WTC11 (cell line): ENCODE measurements at regions not wholly inside any gene's neighbourhood (a gene's known extent, or its start where the extent isn't known, plus 50 kb on each side); places are given as distances from the start of the nearest gene placed in this dataset.

Experiments used
- ATAC-seq: fragments of 200-7000 bp; cut with Tn5 transposase; 2 replicates; pipeline ENCODE4 v1.10.0; 2021; ENCODE audit warnings: mild to moderate bottlenecking, moderate library complexity
- CTCF ChIA-PET: fragments of 300-600 bp; sonication (Branson Sonifier 250); formaldehyde crosslinking; loops from one replicate; lab custom pipeline; 2021; ENCODE audit warnings: antibody characterized with exemption; lab: Charles Lee
- POLR2A ChIA-PET: fragments of 350-600 bp; sonication (Branson Sonifier 250); formaldehyde crosslinking; loops from one replicate; lab custom pipeline; 2021; ENCODE audit warnings: antibody characterized with exemption; lab: Charles Lee
- DNase-seq: peaks from one replicate; pipeline ENCODE4 v3.0.0; 2021; ENCODE audit warnings: low spot score
- H3K27ac Mint-ChIP-seq: 2 replicates; pipeline ENCODE4 v1.8.0; 2021; ENCODE audit warnings: mixed read lengths
- H3K27me3 Mint-ChIP-seq: 2 replicates; pipeline ENCODE4 v1.8.0; 2021; ENCODE audit warnings: low read depth, mild to moderate bottlenecking, moderate library complexity, mixed read lengths
- H3K36me3 Mint-ChIP-seq: 2 replicates; pipeline ENCODE4 v1.8.0; 2021; ENCODE audit warnings: mixed read lengths
- H3K4me1 Mint-ChIP-seq: 2 replicates; pipeline ENCODE4 v1.8.0; 2022; ENCODE audit warnings: mixed read lengths
- H3K4me3 Mint-ChIP-seq: 2 replicates; pipeline ENCODE4 v1.8.0; 2021; ENCODE audit warnings: mild to moderate bottlenecking, moderate library complexity, mixed read lengths
- H3K9me3 Mint-ChIP-seq: 2 replicates; pipeline ENCODE4 v1.8.0; 2021; ENCODE audit warnings: mixed read lengths
- ETV6 ChIP-seq: sonication (generic); formaldehyde crosslinking; IDR thresholded peaks from 2 replicates; pipeline ENCODE4 v1.8.1; 2022; ENCODE audit warnings: mild to moderate bottlenecking, missing genetic modification reagents
- GABPB1 ChIP-seq: sonication (generic); formaldehyde crosslinking; IDR thresholded peaks from 2 replicates; pipeline ENCODE4 v1.8.1; 2023; ENCODE audit warnings: mild to moderate bottlenecking, missing genetic modification reagents
- GRHL2 ChIP-seq: fragments of 250-450 bp; sonication (Bioruptor Pico); IDR thresholded peaks from 2 replicates; pipeline ENCODE4 v1.8.0; 2022; ENCODE audit warnings: mild to moderate bottlenecking, moderate library complexity; ENCODE audit not compliant: insufficient replicate concordance, severe bottlenecking
- GTF2I ChIP-seq: fragments of 250-450 bp; sonication (Bioruptor Pico); conservative IDR thresholded peaks from 2 replicates; pipeline ENCODE4 v1.4.0; 2021; ENCODE audit warnings: mild to moderate bottlenecking
- IRF2 ChIP-seq: sonication (generic); formaldehyde crosslinking; IDR thresholded peaks from 2 replicates; pipeline ENCODE4 v1.8.0; 2022; ENCODE audit warnings: low read depth, missing genetic modification reagents, borderline replicate concordance
- MYBL2 ChIP-seq: sonication (generic); formaldehyde crosslinking; IDR thresholded peaks from 2 replicates; pipeline ENCODE4 v1.8.1; 2023; ENCODE audit warnings: mild to moderate bottlenecking, moderate library complexity, missing genetic modification reagents
- NFE2L1 ChIP-seq: sonication (generic); formaldehyde crosslinking; IDR thresholded peaks from 2 replicates; pipeline ENCODE4 v1.8.1; 2023; ENCODE audit warnings: missing genetic modification reagents
- NR2C2 ChIP-seq: sonication (generic); formaldehyde crosslinking; IDR thresholded peaks from 2 replicates; pipeline ENCODE4 v1.8.0; 2022; ENCODE audit warnings: mild to moderate bottlenecking, missing genetic modification reagents
- OVOL2 ChIP-seq: fragments of 250-450 bp; sonication (Bioruptor Pico); IDR thresholded peaks from 2 replicates; pipeline ENCODE4 v1.9.0; 2021; ENCODE audit warnings: mild to moderate bottlenecking, borderline replicate concordance
- PRRX2 ChIP-seq: fragments of 250-450 bp; sonication (Bioruptor Pico); IDR thresholded peaks from 2 replicates; pipeline ENCODE4 v1.8.0; 2021; ENCODE audit warnings: mild to moderate bottlenecking
- RORB ChIP-seq: fragments of 250-450 bp; sonication (Bioruptor Pico); IDR thresholded peaks from 2 replicates; pipeline ENCODE4 v1.9.0; 2021; ENCODE audit warnings: mild to moderate bottlenecking
- SMAD4 ChIP-seq: sonication (generic); formaldehyde crosslinking; IDR thresholded peaks from 2 replicates; pipeline ENCODE4 v1.8.0; 2022; ENCODE audit warnings: mild to moderate bottlenecking, missing genetic modification reagents
- SP1 ChIP-seq: sonication (generic); formaldehyde crosslinking; conservative IDR thresholded peaks from 2 replicates; pipeline ENCODE4 v1.8.1; 2022; ENCODE audit warnings: missing genetic modification reagents
- TCF7 ChIP-seq: sonication (generic); formaldehyde crosslinking; IDR thresholded peaks from 2 replicates; pipeline ENCODE4 v1.8.0; 2022; ENCODE audit warnings: mild to moderate bottlenecking, low read depth, missing genetic modification reagents, moderate library complexity
- TEAD1 ChIP-seq: sonication (generic); formaldehyde crosslinking; IDR thresholded peaks from 2 replicates; pipeline ENCODE4 v1.8.0; 2022; ENCODE audit warnings: mild to moderate bottlenecking, missing genetic modification reagents
- TEAD4 ChIP-seq: sonication (generic); formaldehyde crosslinking; IDR thresholded peaks from 2 replicates; pipeline ENCODE4 v1.8.0; 2022; ENCODE audit warnings: mild to moderate bottlenecking, missing genetic modification reagents
- TP53 ChIP-seq: sonication (generic); formaldehyde crosslinking; IDR thresholded peaks from 2 replicates; pipeline ENCODE4 v1.8.1; 2023; ENCODE audit warnings: mild to moderate bottlenecking, missing genetic modification reagents
- ZNF138 ChIP-seq: sonication (generic); formaldehyde crosslinking; conservative IDR thresholded peaks from 2 replicates; pipeline ENCODE4 v1.8.1; 2022; ENCODE audit warnings: mild to moderate bottlenecking, moderate library complexity, missing genetic modification reagents
- ZNF219 ChIP-seq: sonication (generic); formaldehyde crosslinking; IDR thresholded peaks from 2 replicates; pipeline ENCODE4 v1.8.0; 2023; ENCODE audit warnings: missing genetic modification reagents, mild to moderate bottlenecking, borderline replicate concordance
- ZNF263 ChIP-seq: sonication (generic); formaldehyde crosslinking; IDR thresholded peaks from 2 replicates; pipeline ENCODE4 v1.8.1; 2022; ENCODE audit warnings: low read depth, mild to moderate bottlenecking, moderate library complexity, missing genetic modification reagents
- ZNF317 ChIP-seq: sonication (generic); formaldehyde crosslinking; IDR thresholded peaks from 2 replicates; pipeline ENCODE4 v1.8.1; 2023; ENCODE audit warnings: low read depth, mild to moderate bottlenecking, moderate library complexity, missing genetic modification reagents, borderline replicate concordance
- ZNF396 ChIP-seq: fragments of 250-450 bp; sonication (Bioruptor Pico); IDR thresholded peaks from 2 replicates; pipeline ENCODE4 v1.8.0; 2021; ENCODE audit warnings: mild to moderate bottlenecking, moderate library complexity, borderline replicate concordance
- TF ChIP-seq, protein P1 (sequence below): sonication (generic); formaldehyde crosslinking; IDR thresholded peaks from 2 replicates; pipeline ENCODE4 v1.8.1; 2023; ENCODE audit warnings: mild to moderate bottlenecking, missing genetic modification reagents, moderate library complexity
- TF ChIP-seq, protein P2 (sequence below): fragments of 250-450 bp; sonication (Bioruptor Pico); IDR thresholded peaks from 2 replicates; pipeline ENCODE4 v1.8.0; 2021; ENCODE audit warnings: mild to moderate bottlenecking
- TF ChIP-seq, protein P3 (sequence below): sonication (generic); formaldehyde crosslinking; IDR thresholded peaks from 2 replicates; pipeline ENCODE4 v1.8.1; 2022; ENCODE audit warnings: mild to moderate bottlenecking, moderate library complexity, missing genetic modification reagents
- TF ChIP-seq, protein P4 (sequence below): sonication (generic); formaldehyde crosslinking; IDR thresholded peaks from 2 replicates; pipeline ENCODE4 v1.8.0; 2022; ENCODE audit warnings: mild to moderate bottlenecking, missing genetic modification reagents
- TF ChIP-seq, protein P5 (sequence below): fragments of 250-450 bp; sonication (Bioruptor Pico); IDR thresholded peaks from 2 replicates; pipeline ENCODE4 v1.9.0; 2021; ENCODE audit warnings: mild to moderate bottlenecking
- TF ChIP-seq, protein P6 (sequence below): sonication (generic); formaldehyde crosslinking; IDR thresholded peaks from 2 replicates; pipeline ENCODE4 v1.8.1; 2023; ENCODE audit warnings: mild to moderate bottlenecking, missing genetic modification reagents, moderate library complexity

DNA sequence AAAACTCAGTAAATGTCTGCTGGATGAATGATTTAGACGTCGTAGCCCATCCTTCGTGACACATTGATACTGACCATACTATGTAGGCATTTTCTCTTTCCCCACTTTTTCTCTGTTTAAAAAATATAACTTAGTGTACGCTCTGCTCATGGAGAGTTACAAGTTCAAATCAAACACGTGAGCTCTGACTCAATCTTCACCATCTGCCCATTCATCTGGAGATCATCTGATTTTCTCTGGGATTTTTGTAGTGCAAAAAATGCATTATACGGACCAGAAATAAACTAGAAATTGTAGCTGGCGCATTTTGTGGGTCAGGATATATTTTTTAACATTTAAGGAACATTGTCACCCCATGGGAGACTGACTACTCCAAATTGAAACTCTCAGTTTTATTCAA is 124.7 kb upstream of the FAM9B start (continued):
- TF ChIP-seq, protein P1, sequence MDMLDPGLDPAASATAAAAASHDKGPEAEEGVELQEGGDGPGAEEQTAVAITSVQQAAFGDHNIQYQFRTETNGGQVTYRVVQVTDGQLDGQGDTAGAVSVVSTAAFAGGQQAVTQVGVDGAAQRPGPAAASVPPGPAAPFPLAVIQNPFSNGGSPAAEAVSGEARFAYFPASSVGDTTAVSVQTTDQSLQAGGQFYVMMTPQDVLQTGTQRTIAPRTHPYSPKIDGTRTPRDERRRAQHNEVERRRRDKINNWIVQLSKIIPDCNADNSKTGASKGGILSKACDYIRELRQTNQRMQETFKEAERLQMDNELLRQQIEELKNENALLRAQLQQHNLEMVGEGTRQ (CRISPR knock-in tag): no peak
- no peak for TF ChIP-seq NFE2L1
- TF ChIP-seq TEAD1: no peak
- no peak for TF ChIP-seq NR2C2 (CRISPR knock-in tag)
- TF ChIP-seq, protein P2, sequence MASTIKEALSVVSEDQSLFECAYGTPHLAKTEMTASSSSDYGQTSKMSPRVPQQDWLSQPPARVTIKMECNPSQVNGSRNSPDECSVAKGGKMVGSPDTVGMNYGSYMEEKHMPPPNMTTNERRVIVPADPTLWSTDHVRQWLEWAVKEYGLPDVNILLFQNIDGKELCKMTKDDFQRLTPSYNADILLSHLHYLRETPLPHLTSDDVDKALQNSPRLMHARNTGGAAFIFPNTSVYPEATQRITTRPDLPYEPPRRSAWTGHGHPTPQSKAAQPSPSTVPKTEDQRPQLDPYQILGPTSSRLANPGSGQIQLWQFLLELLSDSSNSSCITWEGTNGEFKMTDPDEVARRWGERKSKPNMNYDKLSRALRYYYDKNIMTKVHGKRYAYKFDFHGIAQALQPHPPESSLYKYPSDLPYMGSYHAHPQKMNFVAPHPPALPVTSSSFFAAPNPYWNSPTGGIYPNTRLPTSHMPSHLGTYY (CRISPR knock-in tag): no peak
- TF ChIP-seq, protein P3, sequence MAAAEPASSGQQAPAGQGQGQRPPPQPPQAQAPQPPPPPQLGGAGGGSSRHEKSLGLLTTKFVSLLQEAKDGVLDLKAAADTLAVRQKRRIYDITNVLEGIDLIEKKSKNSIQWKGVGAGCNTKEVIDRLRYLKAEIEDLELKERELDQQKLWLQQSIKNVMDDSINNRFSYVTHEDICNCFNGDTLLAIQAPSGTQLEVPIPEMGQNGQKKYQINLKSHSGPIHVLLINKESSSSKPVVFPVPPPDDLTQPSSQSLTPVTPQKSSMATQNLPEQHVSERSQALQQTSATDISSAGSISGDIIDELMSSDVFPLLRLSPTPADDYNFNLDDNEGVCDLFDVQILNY (CRISPR knock-in tag): no peak
- TF ChIP-seq, protein P4, sequence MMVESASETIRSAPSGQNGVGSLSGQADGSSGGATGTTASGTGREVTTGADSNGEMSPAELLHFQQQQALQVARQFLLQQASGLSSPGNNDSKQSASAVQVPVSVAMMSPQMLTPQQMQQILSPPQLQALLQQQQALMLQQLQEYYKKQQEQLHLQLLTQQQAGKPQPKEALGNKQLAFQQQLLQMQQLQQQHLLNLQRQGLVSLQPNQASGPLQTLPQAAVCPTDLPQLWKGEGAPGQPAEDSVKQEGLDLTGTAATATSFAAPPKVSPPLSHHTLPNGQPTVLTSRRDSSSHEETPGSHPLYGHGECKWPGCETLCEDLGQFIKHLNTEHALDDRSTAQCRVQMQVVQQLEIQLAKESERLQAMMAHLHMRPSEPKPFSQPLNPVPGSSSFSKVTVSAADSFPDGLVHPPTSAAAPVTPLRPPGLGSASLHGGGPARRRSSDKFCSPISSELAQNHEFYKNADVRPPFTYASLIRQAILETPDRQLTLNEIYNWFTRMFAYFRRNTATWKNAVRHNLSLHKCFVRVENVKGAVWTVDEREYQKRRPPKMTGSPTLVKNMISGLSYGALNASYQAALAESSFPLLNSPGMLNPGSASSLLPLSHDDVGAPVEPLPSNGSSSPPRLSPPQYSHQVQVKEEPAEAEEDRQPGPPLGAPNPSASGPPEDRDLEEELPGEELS (CRISPR knock-in tag): no peak
- no peak for TF ChIP-seq ZNF219
- no peak for TF ChIP-seq ZNF138 (CRISPR knock-in tag)
- no peak for TF ChIP-seq SMAD4 (CRISPR knock-in tag)
- TF ChIP-seq TCF7 (CRISPR knock-in tag): no peak
- TF ChIP-seq, protein P5, sequence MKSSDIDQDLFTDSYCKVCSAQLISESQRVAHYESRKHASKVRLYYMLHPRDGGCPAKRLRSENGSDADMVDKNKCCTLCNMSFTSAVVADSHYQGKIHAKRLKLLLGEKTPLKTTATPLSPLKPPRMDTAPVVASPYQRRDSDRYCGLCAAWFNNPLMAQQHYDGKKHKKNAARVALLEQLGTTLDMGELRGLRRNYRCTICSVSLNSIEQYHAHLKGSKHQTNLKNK (CRISPR knock-in tag): no peak
- no peak for TF ChIP-seq ZNF263 (CRISPR knock-in tag)

DNA sequence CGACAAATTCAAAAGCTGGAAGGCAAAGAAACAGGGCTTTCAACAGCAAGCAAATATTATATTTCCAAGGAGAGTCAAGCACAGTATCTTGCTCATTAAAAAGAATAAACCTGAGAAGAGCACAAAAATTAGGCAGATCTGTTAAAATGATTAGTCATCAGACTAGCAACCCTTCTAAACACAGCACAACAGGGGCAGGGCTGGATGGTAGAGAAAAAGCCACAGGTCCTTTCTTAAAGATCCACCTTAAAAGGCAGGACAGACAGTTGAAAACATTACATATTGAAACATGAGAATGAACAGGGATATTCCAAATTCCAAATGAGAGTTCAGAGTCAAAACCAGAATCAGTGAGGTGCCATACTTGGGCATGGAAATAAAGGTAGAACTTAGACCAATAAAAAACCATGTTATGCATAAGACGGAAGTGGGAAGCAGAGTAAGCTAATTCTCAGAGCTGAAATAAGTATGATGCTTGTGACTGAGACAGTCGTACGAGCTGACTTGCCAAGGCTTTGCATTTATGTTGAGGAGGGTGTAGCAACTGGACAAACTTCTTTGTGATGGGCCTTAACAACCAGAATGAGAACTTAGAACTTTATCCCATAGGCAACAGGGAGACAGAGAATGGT is 126.9 kb upstream of the FAM9B start:
- H3K4me1 Mint-ChIP-seq: peaks cover 18% of the 10 kb centered on the region
- no peak for TF ChIP-seq OVOL2 (CRISPR knock-in tag)
- no peak for TF ChIP-seq GTF2I (CRISPR knock-in tag)
- no peak for TF ChIP-seq ZNF317 (CRISPR knock-in tag)
- TF ChIP-seq, protein P6, sequence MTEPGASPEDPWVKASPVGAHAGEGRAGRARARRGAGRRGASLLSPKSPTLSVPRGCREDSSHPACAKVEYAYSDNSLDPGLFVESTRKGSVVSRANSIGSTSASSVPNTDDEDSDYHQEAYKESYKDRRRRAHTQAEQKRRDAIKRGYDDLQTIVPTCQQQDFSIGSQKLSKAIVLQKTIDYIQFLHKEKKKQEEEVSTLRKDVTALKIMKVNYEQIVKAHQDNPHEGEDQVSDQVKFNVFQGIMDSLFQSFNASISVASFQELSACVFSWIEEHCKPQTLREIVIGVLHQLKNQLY (CRISPR knock-in tag): no peak
- no peak for TF ChIP-seq ETV6 (CRISPR knock-in tag)
- no peak for TF ChIP-seq GRHL2
- TF ChIP-seq TEAD4 (CRISPR knock-in tag): no peak
- TF ChIP-seq ZNF396 (CRISPR knock-in tag): no peak
- no peak for TF ChIP-seq GABPB1 (CRISPR knock-in tag)
- no peak for TF ChIP-seq IRF2 (CRISPR knock-in tag)
- TF ChIP-seq RORB (CRISPR knock-in tag): no peak
- no peak for TF ChIP-seq SP1 (CRISPR knock-in tag)
- TF ChIP-seq MYBL2 (CRISPR knock-in tag): no peak
- no peak for TF ChIP-seq PRRX2 (CRISPR knock-in tag)
- TF ChIP-seq TP53: no peak
- no peaks in the 10 kb centered on the region; the same call in 1 of the 2 replicates for H3K27me3 Mint-ChIP-seq
- CTCF ChIA-PET: no interaction called here
- ATAC-seq (no peak), DNase-seq (no peak)
- no peaks in the 10 kb centered on the region for H3K9me3 Mint-ChIP-seq
- no peak overlapping the region for H3K4me3 Mint-ChIP-seq
- H3K27ac Mint-ChIP-seq: no peak overlapping the region
- POLR2A ChIA-PET: no interaction called here
- no peaks in the 10 kb centered on the region for H3K36me3 Mint-ChIP-seq
